ENCODE measurements at regions not wholly inside any gene's neighbourhood (a gene's known extent, or its start where the extent isn't known, plus 50 kb on each side); places are given as distances from the start of the nearest gene placed in this dataset.

DNA sequence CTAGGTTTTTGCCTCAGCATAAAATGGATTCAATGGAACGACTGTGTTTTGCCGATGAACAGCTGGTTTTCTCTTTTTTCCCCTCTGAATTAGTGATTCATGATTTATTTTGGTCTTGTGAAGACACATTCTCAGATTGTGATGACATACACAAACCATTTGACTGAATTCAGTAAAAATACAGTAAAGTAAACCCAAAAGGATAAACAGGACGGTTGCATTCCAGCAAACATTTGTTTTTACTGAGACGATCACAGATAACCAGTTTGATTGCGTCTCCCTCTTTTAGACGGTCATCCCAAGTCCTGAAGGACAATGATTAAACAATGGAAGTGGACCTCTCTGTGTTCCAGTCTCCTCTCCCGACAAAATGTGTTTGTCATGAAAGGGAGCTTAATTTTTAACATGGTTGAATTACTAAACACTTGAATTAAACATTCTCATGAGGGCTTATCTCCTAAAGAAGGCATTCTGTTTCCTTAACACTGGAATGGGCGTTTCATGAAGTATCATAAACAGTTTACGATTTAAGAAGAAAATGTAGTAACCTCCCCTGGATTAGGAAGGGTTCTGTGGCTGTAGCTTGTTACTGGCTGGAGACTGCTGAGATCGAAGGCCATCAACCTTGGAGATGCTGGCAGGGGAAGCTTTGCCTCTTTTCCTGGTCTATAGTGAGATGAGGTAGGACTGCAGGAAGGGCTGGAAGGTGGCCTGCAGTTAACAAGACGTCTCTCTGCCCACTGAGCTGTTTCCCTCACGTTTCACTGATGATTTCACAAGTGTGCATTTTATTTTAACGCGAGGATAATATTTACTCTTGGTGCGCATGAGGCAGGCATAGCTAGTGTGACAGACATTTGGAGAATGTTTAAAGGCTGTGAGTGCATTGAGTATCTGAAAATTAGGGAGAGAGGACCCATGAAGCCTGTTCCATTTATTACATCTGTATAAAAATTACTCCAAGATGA lies 457.9 kb downstream of the FGF9 start:
- no peak overlapping the region for H3K4me3 ChIP-seq
- DNase-seq, result no peak
- no peaks in the 10 kb centered on the region for H3K4me1 ChIP-seq
- H3K27ac ChIP-seq, result no peak overlapping the region
- H3K9me3 ChIP-seq, result no peaks in the 10 kb centered on the region
- no peaks in the 10 kb centered on the region for H3K27me3 ChIP-seq
- H3K36me3 ChIP-seq, result no peaks in the 10 kb centered on the region
- TF ChIP-seq POLR2A (IDR thresholded peaks at IDR 0.05), result no peak
- TF ChIP-seq, protein P1, sequence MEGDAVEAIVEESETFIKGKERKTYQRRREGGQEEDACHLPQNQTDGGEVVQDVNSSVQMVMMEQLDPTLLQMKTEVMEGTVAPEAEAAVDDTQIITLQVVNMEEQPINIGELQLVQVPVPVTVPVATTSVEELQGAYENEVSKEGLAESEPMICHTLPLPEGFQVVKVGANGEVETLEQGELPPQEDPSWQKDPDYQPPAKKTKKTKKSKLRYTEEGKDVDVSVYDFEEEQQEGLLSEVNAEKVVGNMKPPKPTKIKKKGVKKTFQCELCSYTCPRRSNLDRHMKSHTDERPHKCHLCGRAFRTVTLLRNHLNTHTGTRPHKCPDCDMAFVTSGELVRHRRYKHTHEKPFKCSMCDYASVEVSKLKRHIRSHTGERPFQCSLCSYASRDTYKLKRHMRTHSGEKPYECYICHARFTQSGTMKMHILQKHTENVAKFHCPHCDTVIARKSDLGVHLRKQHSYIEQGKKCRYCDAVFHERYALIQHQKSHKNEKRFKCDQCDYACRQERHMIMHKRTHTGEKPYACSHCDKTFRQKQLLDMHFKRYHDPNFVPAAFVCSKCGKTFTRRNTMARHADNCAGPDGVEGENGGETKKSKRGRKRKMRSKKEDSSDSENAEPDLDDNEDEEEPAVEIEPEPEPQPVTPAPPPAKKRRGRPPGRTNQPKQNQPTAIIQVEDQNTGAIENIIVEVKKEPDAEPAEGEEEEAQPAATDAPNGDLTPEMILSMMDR (IDR thresholded peaks at IDR 0.05), result no peak

DNA sequence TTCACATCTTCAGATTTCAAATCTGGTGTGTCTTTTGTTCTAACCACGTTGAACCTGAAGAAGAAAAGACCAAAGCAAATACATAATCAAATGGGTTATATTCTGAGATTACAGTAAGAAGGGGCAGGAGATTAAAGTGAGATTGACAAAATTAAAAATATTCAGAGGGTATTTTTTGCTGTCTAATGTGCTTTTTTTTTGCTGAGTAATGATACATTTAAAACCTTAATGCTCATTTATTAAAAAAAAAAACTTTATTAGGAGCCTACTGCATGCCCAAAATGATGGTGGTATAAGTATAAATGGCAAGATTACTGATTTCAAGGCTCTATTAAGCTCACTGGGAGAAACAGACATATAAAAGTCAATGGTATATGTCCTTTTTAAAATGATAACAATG lies 459.4 kb downstream of the FGF9 start:
- Histone ChIP-seq H3K36me3 (no peaks in the 10 kb centered on the region), H3K27ac (no peak overlapping the region), H3K4me3 (no peak overlapping the region), H3K9me3 (no peaks in the 10 kb centered on the region), H3K27me3 (no peaks in the 10 kb centered on the region), H3K4me1 (no peaks in the 10 kb centered on the region)
- no peak for DNase-seq
- TF ChIP-seq, protein P1 (IDR thresholded peaks at IDR 0.05), result no peak
- no peak for TF ChIP-seq POLR2A (IDR thresholded peaks at IDR 0.05)

DNA sequence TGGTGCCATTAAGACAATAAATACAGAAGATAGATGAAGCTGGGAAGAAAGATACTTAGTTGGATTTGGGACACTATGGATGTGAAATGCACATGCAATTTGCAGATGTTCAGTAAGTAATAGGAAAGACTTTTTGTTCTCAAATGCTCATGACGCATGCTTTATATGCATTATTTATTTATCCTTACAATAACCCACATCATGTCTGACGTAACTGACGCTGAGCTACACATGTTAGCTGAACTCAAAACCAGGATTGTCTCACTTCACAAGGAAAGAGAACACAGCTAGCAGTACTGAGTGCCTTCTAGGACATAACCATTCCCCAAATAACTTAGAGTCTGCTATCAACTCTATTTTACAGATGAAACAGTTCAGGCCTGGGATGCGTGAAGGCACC lies 463.4 kb downstream of the FGF9 start:
- Histone ChIP-seq H3K9me3 (no peaks in the 10 kb centered on the region), H3K27ac (no peak overlapping the region), H3K4me3 (no peak overlapping the region), H3K4me1 (no peaks in the 10 kb centered on the region), H3K27me3 (no peaks in the 10 kb centered on the region), H3K36me3 (no peaks in the 10 kb centered on the region)
- DNase-seq, result no peak
- no peak for TF ChIP-seq POLR2A (IDR thresholded peaks at IDR 0.05)
- TF ChIP-seq, protein P1 (IDR thresholded peaks at IDR 0.05), result no peak

GRCh38 chr13:22135446-22135845 lies 464.6 kb downstream of the FGF9 start:
- no peak for TF ChIP-seq POLR2A (IDR thresholded peaks at IDR 0.05)
- TF ChIP-seq, protein P1 (IDR thresholded peaks at IDR 0.05), result no peak
- Histone ChIP-seq H3K9me3 (no peaks in the 10 kb centered on the region), H3K4me1 (no peaks in the 10 kb centered on the region), H3K27ac (no peak overlapping the region), H3K4me3 (no peak overlapping the region), H3K36me3 (no peaks in the 10 kb centered on the region), H3K27me3 (no peaks in the 10 kb centered on the region)
- DNase-seq, result no peak

- H3K27ac ChIP-seq, result no peak overlapping the region
- no peak overlapping the region for H3K4me3 ChIP-seq
- TF ChIP-seq POLR2A (IDR thresholded peaks at IDR 0.05), result no peak
- no peaks in the 10 kb centered on the region for H3K9me3 ChIP-seq
- no peak for DNase-seq
- no peaks in the 10 kb centered on the region for H3K4me1 ChIP-seq
- H3K27me3 ChIP-seq, result no peaks in the 10 kb centered on the region
- no peaks in the 10 kb centered on the region for H3K36me3 ChIP-seq
Observed at GRCh38 chr13:22137361-22138050, 466.6 kb downstream of the FGF9 start.

DNA sequence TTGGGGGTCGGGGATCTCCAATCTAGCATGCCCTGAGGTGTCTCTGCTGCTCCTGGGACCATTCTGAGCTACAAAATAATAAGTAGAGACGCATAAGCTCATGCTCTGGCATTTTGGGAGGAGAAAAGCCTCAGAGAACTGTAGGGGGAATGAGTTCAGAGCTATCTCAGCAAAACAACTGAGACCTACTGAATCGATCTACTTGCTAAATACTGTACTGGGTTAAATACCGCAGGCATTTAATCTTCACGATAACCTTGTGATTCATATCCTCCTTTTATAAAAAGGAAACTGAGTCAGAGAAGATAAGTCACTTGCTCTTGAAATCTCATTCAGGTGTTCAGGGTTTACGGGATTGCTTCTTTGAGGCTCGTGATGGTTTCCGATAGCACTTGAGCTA lies 468.1 kb downstream of the FGF9 start:
- no peak for DNase-seq
- TF ChIP-seq, protein P1 (IDR thresholded peaks at IDR 0.05), result no peak
- no peak for TF ChIP-seq POLR2A (IDR thresholded peaks at IDR 0.05)
- no peaks in the 10 kb centered on the region for H3K36me3 ChIP-seq
- no peaks in the 10 kb centered on the region for H3K9me3 ChIP-seq
- no peak overlapping the region for H3K27ac ChIP-seq
- H3K27me3 ChIP-seq, result no peaks in the 10 kb centered on the region
- no peaks in the 10 kb centered on the region for H3K4me1 ChIP-seq
- no peak overlapping the region for H3K4me3 ChIP-seq
